ENCODE measurements at regions not wholly inside any gene's neighbourhood (a gene's known extent, or its start where the extent isn't known, plus 50 kb on each side); places are given as distances from the start of the nearest gene placed in this dataset.

DNA sequence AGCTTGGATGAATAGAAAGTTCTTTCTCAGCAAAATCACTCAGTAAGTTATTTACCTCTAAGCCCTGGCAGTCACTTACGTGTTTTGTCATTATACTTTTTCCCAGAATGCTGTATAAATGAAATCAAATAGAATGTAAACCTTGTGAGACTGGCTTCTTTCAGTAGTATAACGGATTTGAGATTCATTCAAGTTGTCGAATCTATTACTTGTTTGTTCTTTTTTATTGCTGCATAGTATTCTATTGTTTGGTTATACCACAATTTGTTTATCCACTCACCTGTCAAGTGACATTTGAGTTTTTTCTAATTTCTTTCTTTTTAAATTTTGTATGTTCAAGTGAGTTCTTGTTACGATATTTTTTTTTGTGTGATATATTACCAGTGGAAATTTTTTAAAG, 381.6 kb downstream of the EDEM1 start:
- POLR2A ChIA-PET (ENCODE audit: partially characterized antibody), result no interaction called here

DNA sequence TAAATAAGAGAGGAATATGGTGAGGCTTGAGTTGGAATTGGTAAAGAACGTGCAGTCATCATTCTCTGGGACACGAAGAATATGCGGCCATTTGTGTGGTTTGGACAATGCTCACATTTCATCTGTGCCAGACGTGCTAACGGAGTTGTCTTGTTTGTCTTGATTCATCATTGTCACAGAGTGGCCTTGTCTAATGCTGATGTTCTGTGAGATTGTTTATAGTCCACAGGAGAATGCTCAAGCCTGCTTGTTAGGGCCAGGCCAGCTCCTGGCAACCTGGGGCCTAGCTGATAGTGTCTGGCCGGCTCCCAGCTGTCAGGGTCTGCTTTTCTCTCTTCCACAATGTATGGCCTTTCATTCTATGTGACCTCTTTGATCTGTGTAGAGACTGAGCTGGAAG, 384.7 kb downstream of the EDEM1 start:
- CTCF ChIA-PET (ENCODE audit: partially characterized antibody), result no interaction called here
- Histone ChIP-seq H3K27ac (ENCODE audit: low read depth, low read length) (no peak overlapping the region), H3K4me1 (ENCODE audit: insufficient read depth, low read length) (no peaks in the 10 kb centered on the region), H3K36me3 (ENCODE audit: insufficient read depth, low read length) (no peaks in the 10 kb centered on the region), H3K9me3 (ENCODE audit: control insufficient read depth in 1 of 2, low read length in 2 of 2) (no peaks in the 10 kb centered on the region), H3K4me3 (ENCODE audit: low read length in 2 of 2) (no peak overlapping the region), H3K27me3 (ENCODE audit: insufficient read depth, low read length) (no peaks in the 10 kb centered on the region)
- intact Hi-C loops (cut with micrococcal nuclease), result no loop called here
- DNase-seq, result no peak
- Mint-ChIP-seq H3K4me1 (no peaks in the 10 kb centered on the region), H3K9me3 (peaks cover 0 to 8% (median 2%) of the 10 kb centered on the region in 8 donors), H3K27ac (no peak overlapping the region), H3K4me3 (no peak overlapping the region), H3K36me3 (no peaks in the 10 kb centered on the region), H3K27me3 (peaks cover 2 to 3% of the 10 kb centered on the region in 2 donors)
- POLR2A ChIA-PET (ENCODE audit: partially characterized antibody), result no interaction called here

More for the DNA sequence above, 381.6 kb downstream of the EDEM1 start:
- Mint-ChIP-seq H3K9me3 (peaks cover 0 to 8% (median 3%) of the 10 kb centered on the region in 8 donors), H3K27ac (no peak overlapping the region), H3K4me1 (no peaks in the 10 kb centered on the region), H3K4me3 (no peak overlapping the region), H3K27me3 (peaks cover 2 to 5% of the 10 kb centered on the region in 2 donors), H3K36me3 (no peaks in the 10 kb centered on the region)
- Histone ChIP-seq H3K27ac (ENCODE audit: low read depth, low read length) (no peak overlapping the region), H3K36me3 (ENCODE audit: insufficient read depth, low read length) (no peaks in the 10 kb centered on the region), H3K9me3 (ENCODE audit: control insufficient read depth in 1 of 2, low read length in 2 of 2) (no peaks in the 10 kb centered on the region), H3K27me3 (ENCODE audit: insufficient read depth, low read length) (no peaks in the 10 kb centered on the region), H3K4me3 (ENCODE audit: low read length in 2 of 2) (no peak overlapping the region), H3K4me1 (ENCODE audit: insufficient read depth, low read length) (no peaks in the 10 kb centered on the region)
- intact Hi-C loops (cut with micrococcal nuclease), result no loop called here
- CTCF ChIA-PET (ENCODE audit: partially characterized antibody), result no interaction called here
- DNase-seq, result no peak

DNA sequence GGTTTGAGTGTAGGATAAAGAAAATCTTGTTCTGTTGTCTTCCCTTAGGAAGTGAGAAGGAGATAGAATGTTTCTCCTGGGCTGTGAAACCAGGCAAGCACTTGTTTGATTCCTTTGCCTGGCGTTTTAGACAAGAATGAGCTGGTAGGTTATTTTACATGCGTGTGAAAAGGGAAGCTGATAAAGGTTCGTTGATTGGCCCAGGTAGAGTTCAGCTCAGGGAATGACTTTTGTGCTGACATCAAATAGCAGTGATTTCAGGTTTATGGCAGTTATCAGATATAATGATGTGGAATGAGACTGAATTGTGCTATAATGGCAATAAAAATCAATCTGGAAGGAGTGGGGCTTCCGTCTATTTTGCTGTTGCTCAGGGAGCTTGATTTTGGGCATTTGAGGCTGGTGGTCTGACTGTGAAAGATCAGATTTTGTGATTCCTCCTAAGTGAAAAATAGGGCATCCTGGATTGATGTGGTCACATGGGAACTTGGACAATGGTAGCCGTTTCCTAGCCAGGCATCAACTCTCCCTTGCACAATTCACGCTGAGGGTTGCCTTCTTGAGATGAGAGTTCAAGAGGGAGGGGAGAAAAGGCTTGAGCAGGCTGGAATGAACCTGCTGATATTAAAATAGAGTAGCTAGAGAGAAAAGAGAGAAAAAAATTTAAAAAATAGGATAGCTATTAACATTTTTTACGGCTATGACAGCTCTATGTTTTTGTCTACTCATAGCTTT, 388.9 kb downstream of the EDEM1 start:
- no peaks in the 10 kb centered on the region for H3K9me3 ChIP-seq (ENCODE audit: control insufficient read depth in 1 of 2, low read length in 2 of 2)
- H3K27me3 ChIP-seq (ENCODE audit: insufficient read depth, low read length), result no peaks in the 10 kb centered on the region
- H3K27me3 Mint-ChIP-seq, result peaks cover 1 to 4% of the 10 kb centered on the region in 2 donors
- H3K4me3 ChIP-seq (ENCODE audit: low read length in 2 of 2), result no peak overlapping the region
- H3K36me3 ChIP-seq (ENCODE audit: insufficient read depth, low read length), result no peaks in the 10 kb centered on the region
- DNase-seq, result no peak
- intact Hi-C loops (cut with micrococcal nuclease), result no loop called here
- ChIA-PET CTCF (ENCODE audit: partially characterized antibody) (no interaction called here), POLR2A (ENCODE audit: partially characterized antibody) (no interaction called here)
- no peak overlapping the region for H3K4me3 Mint-ChIP-seq
- peaks cover 0 to 6% (median 0%) of the 10 kb centered on the region in 8 donors for H3K9me3 Mint-ChIP-seq
- H3K4me1 Mint-ChIP-seq, result no peaks in the 10 kb centered on the region
- H3K4me1 ChIP-seq (ENCODE audit: insufficient read depth, low read length), result no peaks in the 10 kb centered on the region
- no peak overlapping the region for H3K27ac Mint-ChIP-seq
- no peak overlapping the region for H3K27ac ChIP-seq (ENCODE audit: low read depth, low read length)
- no peaks in the 10 kb centered on the region for H3K36me3 Mint-ChIP-seq

DNA sequence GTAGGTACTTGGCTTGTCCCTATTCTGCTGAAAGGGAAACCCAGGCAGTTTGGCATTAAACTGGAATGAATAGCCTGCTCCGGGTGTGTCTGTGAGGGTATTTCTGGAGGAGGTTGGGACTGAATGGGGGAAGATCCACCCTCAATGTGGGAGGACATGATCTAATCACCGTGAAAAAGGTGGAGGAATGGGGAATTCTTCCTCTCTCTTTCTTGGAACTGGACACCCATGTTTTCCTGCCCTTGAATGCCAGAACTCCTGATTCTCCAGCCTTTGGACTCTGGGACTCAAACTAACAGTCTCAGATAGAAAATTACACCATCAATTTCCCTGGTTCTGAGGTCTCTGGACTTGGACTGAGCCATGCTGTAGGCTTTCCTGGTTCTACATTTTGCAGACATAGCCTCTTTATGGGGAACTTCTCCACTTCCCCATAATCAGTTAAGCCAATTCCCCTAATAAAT, 391.7 kb downstream of the EDEM1 start:
- Histone ChIP-seq H3K27ac (ENCODE audit: low read depth, low read length) (no peak overlapping the region), H3K9me3 (ENCODE audit: control insufficient read depth in 1 of 2, low read length in 2 of 2) (no peaks in the 10 kb centered on the region), H3K27me3 (ENCODE audit: insufficient read depth, low read length) (no peaks in the 10 kb centered on the region), H3K4me1 (ENCODE audit: insufficient read depth, low read length) (no peaks in the 10 kb centered on the region), H3K4me3 (ENCODE audit: low read length in 2 of 2) (no peak overlapping the region), H3K36me3 (ENCODE audit: insufficient read depth, low read length) (no peaks in the 10 kb centered on the region)
- no peak for DNase-seq
- Mint-ChIP-seq H3K27me3 (peaks cover 3 to 4% of the 10 kb centered on the region in 2 donors), H3K4me1 (no peaks in the 10 kb centered on the region), H3K27ac (no peak overlapping the region), H3K36me3 (no peaks in the 10 kb centered on the region), H3K9me3 (peaks cover 0 to 7% (median 3%) of the 10 kb centered on the region in 8 donors), H3K4me3 (no peak overlapping the region)
- CTCF ChIA-PET (ENCODE audit: partially characterized antibody), result no interaction called here
- POLR2A ChIA-PET (ENCODE audit: partially characterized antibody), result no interaction called here
- intact Hi-C loops (cut with micrococcal nuclease), result no loop called here

DNA sequence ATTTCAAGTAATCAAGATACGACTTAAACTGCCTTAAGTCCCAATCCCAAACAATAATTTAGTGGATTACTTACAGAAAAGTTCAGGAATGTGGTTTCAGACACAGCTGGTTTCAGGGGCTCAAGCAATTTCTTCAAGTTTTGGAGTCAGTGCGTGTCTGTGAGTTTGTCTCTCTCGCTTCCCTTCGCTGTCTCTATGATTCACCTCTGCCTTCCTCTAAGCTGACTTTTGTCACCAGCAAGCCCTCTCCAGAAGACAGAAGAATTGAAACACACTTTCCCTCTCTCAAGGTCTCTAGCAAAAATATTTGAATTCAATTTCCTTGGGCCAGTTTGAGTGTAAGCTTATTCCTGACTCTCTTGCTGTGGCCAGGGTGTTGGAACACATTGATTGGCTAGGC, 392.4 kb downstream of the EDEM1 start:
- intact Hi-C loops (cut with micrococcal nuclease), result no loop called here

DNA sequence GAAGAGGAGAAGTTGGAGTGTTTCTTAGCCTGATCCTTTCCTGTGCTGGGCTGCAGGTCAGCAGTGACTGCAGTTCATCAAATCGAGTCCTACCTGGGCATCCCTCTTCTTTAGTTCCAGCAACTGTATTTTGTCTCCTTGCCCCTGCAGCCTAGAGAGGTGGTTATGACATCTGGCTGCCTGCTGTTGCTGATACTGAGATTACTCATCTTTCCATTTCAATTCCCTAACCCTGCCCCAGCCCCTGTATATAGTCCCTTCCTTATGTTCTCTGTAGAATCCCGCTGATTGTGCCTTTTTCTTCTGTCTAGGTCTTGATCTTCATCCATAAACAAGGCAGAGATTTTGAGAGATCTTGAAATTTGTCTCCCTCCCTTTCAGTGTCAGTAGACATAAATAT, 393.3 kb downstream of the EDEM1 start:
- no peak overlapping the region for H3K27ac ChIP-seq (ENCODE audit: low read depth, low read length)
- no peak for DNase-seq
- peaks cover 0 to 7% (median 3%) of the 10 kb centered on the region in 8 donors for H3K9me3 Mint-ChIP-seq
- intact Hi-C loops (cut with micrococcal nuclease), result no loop called here
- H3K27ac Mint-ChIP-seq, result no peak overlapping the region
- no peaks in the 10 kb centered on the region for H3K4me1 Mint-ChIP-seq
- POLR2A ChIA-PET (ENCODE audit: partially characterized antibody), result no interaction called here
- CTCF ChIA-PET (ENCODE audit: partially characterized antibody), result no interaction called here
- no peaks in the 10 kb centered on the region for H3K4me1 ChIP-seq (ENCODE audit: insufficient read depth, low read length)
- no peaks in the 10 kb centered on the region for H3K36me3 ChIP-seq (ENCODE audit: insufficient read depth, low read length)
- H3K27me3 Mint-ChIP-seq, result peaks cover 3 to 4% of the 10 kb centered on the region in 2 donors
- no peaks in the 10 kb centered on the region for H3K36me3 Mint-ChIP-seq
- H3K4me3 Mint-ChIP-seq, result no peak overlapping the region
- H3K4me3 ChIP-seq (ENCODE audit: low read length in 2 of 2), result no peak overlapping the region
- H3K27me3 ChIP-seq (ENCODE audit: insufficient read depth, low read length), result no peaks in the 10 kb centered on the region
- H3K9me3 ChIP-seq (ENCODE audit: control insufficient read depth in 1 of 2, low read length in 2 of 2), result no peaks in the 10 kb centered on the region

More for the DNA sequence above, 392.4 kb downstream of the EDEM1 start:
- CTCF ChIA-PET (ENCODE audit: partially characterized antibody), result no interaction called here
- H3K4me1 ChIP-seq (ENCODE audit: insufficient read depth, low read length), result no peaks in the 10 kb centered on the region
- H3K4me3 ChIP-seq (ENCODE audit: low read length in 2 of 2), result no peak overlapping the region
- no peak overlapping the region for H3K4me3 Mint-ChIP-seq
- H3K27ac ChIP-seq (ENCODE audit: low read depth, low read length), result no peak overlapping the region
- H3K27ac Mint-ChIP-seq, result no peak overlapping the region
- H3K4me1 Mint-ChIP-seq, result no peaks in the 10 kb centered on the region
- H3K9me3 Mint-ChIP-seq, result peaks cover 0 to 7% (median 3%) of the 10 kb centered on the region in 8 donors
- no peaks in the 10 kb centered on the region for H3K9me3 ChIP-seq (ENCODE audit: control insufficient read depth in 1 of 2, low read length in 2 of 2)
- POLR2A ChIA-PET (ENCODE audit: partially characterized antibody), result no interaction called here
- no peaks in the 10 kb centered on the region for H3K36me3 ChIP-seq (ENCODE audit: insufficient read depth, low read length)
- DNase-seq, result no peak
- no peaks in the 10 kb centered on the region for H3K27me3 ChIP-seq (ENCODE audit: insufficient read depth, low read length)
- H3K36me3 Mint-ChIP-seq, result no peaks in the 10 kb centered on the region
- peaks cover 3 to 4% of the 10 kb centered on the region in 2 donors for H3K27me3 Mint-ChIP-seq

DNA sequence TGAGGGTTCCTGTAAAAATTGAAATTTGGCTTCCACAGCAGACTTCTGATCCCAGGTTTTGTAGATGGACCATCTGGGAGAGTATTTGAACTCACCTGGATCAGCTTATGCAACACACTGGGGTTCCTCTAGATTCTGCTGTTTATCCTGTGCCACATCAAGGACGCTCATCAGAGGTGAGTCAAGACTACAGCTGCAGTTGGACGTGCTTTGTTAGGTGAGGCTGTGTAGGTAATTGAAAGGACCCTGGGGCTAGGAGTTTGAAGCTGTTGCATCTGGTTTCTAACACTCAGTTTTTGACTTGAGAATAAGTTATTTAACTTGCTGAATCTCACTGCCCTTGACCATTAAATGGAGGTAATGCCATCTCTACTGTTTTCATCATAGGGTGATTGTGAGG, 394.2 kb downstream of the EDEM1 start:
- Mint-ChIP-seq H3K27ac (no peak overlapping the region), H3K4me1 (no peaks in the 10 kb centered on the region), H3K27me3 (peaks cover 3 to 4% of the 10 kb centered on the region in 2 donors), H3K9me3 (peaks cover 0 to 9% (median 5%) of the 10 kb centered on the region in 8 donors), H3K36me3 (no peaks in the 10 kb centered on the region), H3K4me3 (no peak overlapping the region)
- Histone ChIP-seq H3K4me3 (ENCODE audit: low read length in 2 of 2) (no peak overlapping the region), H3K27me3 (ENCODE audit: insufficient read depth, low read length) (no peaks in the 10 kb centered on the region), H3K36me3 (ENCODE audit: insufficient read depth, low read length) (no peaks in the 10 kb centered on the region), H3K9me3 (ENCODE audit: control insufficient read depth in 1 of 2, low read length in 2 of 2) (no peaks in the 10 kb centered on the region), H3K27ac (ENCODE audit: low read depth, low read length) (no peak overlapping the region), H3K4me1 (ENCODE audit: insufficient read depth, low read length) (no peaks in the 10 kb centered on the region)
- ChIA-PET POLR2A (ENCODE audit: partially characterized antibody) (no interaction called here), CTCF (ENCODE audit: partially characterized antibody) (no interaction called here)
- intact Hi-C loops (cut with micrococcal nuclease), result no loop called here
- no peak for DNase-seq

All from CD4-positive, alpha-beta memory T cell (primary cell).